ENCODE measurements at regions not wholly inside any gene's neighbourhood (a gene's known extent, or its start where the extent isn't known, plus 50 kb on each side); places are given as distances from the start of the nearest gene placed in this dataset.

GRCh38 chr7:10308276-10308675 is 665.4 kb upstream of the PHF14 start:
- Mint-ChIP-seq H3K27ac (no peak overlapping the region), H3K4me3 (no peak overlapping the region), H3K4me1 (ENCODE audit: low read depth) (no peaks in the 10 kb centered on the region), H3K36me3 (ENCODE audit: low read depth) (no peaks in the 10 kb centered on the region), H3K27me3 (no peaks in the 10 kb centered on the region), H3K9me3 (peaks cover 2% of the 10 kb centered on the region)
- no peak for DNase-seq

- no peaks in the 10 kb centered on the region for H3K36me3 Mint-ChIP-seq (ENCODE audit: low read depth)
- H3K9me3 Mint-ChIP-seq, result peaks cover 4% of the 10 kb centered on the region
- no peak overlapping the region for H3K4me3 Mint-ChIP-seq
- no peaks in the 10 kb centered on the region for H3K27me3 Mint-ChIP-seq
- no peak overlapping the region for H3K27ac Mint-ChIP-seq
- H3K4me1 Mint-ChIP-seq (ENCODE audit: low read depth), result no peaks in the 10 kb centered on the region
- no peak for DNase-seq
These were observed 660.7 kb upstream of the PHF14 start for GRCh38 chr7:10312942-10313341.

DNA sequence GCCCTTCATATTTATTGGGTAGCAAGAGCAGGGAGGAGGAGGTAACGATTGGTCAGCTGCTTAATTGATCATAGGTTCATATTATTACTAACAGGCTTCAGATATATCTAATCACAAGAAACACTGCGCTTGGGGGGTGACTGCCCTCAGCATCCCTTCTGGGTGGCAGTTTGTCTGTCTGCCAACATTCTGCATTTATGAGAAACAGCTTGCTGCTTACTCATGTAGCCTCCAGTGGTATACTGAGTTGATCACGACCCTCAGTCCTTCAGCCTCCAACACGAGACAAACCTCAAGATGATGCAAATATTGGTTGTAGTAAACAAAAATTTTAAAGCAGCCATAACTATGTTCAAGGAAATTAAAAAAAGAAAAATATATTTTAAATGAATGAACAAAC is 657.8 kb upstream of the PHF14 start:
- H3K9me3 Mint-ChIP-seq, result peaks cover 4% of the 10 kb centered on the region
- H3K36me3 Mint-ChIP-seq (ENCODE audit: low read depth), result no peaks in the 10 kb centered on the region
- H3K4me1 Mint-ChIP-seq (ENCODE audit: low read depth), result no peaks in the 10 kb centered on the region
- no peaks in the 10 kb centered on the region for H3K27me3 Mint-ChIP-seq
- H3K4me3 Mint-ChIP-seq, result no peak overlapping the region
- no peak overlapping the region for H3K27ac Mint-ChIP-seq
- no peak for DNase-seq

DNA sequence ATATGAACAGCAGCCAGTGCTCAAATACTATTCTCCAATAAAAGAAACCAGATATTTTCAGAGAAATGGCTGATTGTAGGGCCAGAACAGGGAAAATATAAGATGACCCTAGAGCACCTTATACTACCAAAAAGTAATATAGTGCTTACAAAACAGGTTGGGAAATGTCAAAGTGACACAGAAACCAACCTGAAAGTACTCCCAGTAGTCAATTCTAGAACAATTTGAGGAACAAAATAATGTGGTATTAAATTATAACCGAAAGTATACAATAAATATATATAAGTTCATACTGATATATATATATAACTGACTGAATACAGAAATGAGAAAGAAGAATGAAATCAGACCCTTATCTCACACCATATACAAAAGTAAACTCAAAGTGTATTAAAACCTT is 657.2 kb upstream of the PHF14 start:
- H3K9me3 Mint-ChIP-seq, result peaks cover 4% of the 10 kb centered on the region
- no peaks in the 10 kb centered on the region for H3K27me3 Mint-ChIP-seq
- DNase-seq, result no peak
- H3K27ac Mint-ChIP-seq, result no peak overlapping the region
- no peak overlapping the region for H3K4me3 Mint-ChIP-seq
- no peaks in the 10 kb centered on the region for H3K4me1 Mint-ChIP-seq (ENCODE audit: low read depth)
- no peaks in the 10 kb centered on the region for H3K36me3 Mint-ChIP-seq (ENCODE audit: low read depth)

DNA sequence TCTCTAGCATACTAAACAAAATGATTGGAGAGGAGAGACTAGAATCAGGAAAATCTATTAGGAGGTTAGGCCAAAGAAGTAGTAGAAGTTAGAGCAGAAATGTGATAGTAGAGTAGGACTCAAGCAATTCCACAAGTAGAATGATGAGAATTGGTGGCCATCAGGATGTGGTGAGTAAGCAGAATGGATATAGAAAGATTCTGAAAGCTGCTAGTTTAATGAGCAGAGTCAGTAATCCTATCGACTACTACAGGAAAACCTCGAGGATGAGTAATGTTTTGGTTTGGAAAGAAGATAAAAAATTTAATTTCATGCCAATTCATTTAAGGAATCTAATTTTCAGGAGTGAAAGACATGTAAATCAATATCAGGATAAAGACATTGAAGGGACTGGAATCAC is 648.3 kb upstream of the PHF14 start:
- H3K4me3 Mint-ChIP-seq, result no peak overlapping the region
- no peaks in the 10 kb centered on the region for H3K36me3 Mint-ChIP-seq (ENCODE audit: low read depth)
- H3K4me1 Mint-ChIP-seq (ENCODE audit: low read depth), result no peaks in the 10 kb centered on the region
- no peaks in the 10 kb centered on the region for H3K27me3 Mint-ChIP-seq
- H3K27ac Mint-ChIP-seq, result no peak overlapping the region
- peaks cover 4% of the 10 kb centered on the region for H3K9me3 Mint-ChIP-seq
- DNase-seq, result no peak

GRCh38 chr7:10343108-10343507 is 630.6 kb upstream of the PHF14 start:
- Mint-ChIP-seq H3K36me3 (ENCODE audit: low read depth) (no peaks in the 10 kb centered on the region), H3K27me3 (no peaks in the 10 kb centered on the region), H3K9me3 (peaks cover 4% of the 10 kb centered on the region), H3K27ac (no peak overlapping the region), H3K4me1 (ENCODE audit: low read depth) (no peaks in the 10 kb centered on the region), H3K4me3 (no peak overlapping the region)
- DNase-seq, result no peak

- no peaks in the 10 kb centered on the region for H3K36me3 Mint-ChIP-seq (ENCODE audit: low read depth)
- no peak overlapping the region for H3K27ac Mint-ChIP-seq
These were observed 627.6 kb upstream of the PHF14 start for GRCh38 chr7:10346032-10346431.

DNA sequence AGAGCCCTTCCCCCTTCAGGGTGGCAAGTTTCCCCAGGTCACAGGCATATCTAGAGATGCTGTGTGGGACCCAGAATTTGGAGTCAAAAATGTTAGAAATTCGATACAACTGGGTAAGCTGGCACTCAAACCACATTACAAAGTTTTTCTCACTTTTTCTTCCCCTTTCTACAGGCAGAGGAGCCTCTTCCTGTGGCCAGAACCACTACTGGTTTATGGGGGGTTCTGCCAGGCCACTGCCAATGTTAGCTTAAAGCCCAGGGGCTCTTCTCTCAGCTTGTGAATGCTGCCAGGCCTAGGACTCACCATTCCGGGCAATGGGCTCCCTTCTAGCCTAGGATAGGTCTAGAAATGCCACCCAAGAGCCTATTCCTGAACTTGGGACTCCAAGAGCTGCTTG is 617.9 kb upstream of the PHF14 start:
- Mint-ChIP-seq H3K9me3 (peaks cover 2% of the 10 kb centered on the region), H3K36me3 (ENCODE audit: low read depth) (no peaks in the 10 kb centered on the region), H3K4me1 (ENCODE audit: low read depth) (no peaks in the 10 kb centered on the region), H3K27ac (no peak overlapping the region), H3K4me3 (no peak overlapping the region), H3K27me3 (no peaks in the 10 kb centered on the region)
- DNase-seq, result no peak

More at GRCh38 chr7:10346032-10346431, 627.6 kb upstream of the PHF14 start:
- DNase-seq, result no peak
- H3K4me3 Mint-ChIP-seq, result no peak overlapping the region
- no peaks in the 10 kb centered on the region for H3K4me1 Mint-ChIP-seq (ENCODE audit: low read depth)
- no peaks in the 10 kb centered on the region for H3K9me3 Mint-ChIP-seq
- H3K27me3 Mint-ChIP-seq, result no peaks in the 10 kb centered on the region

GRCh38 chr7:10360050-10360449 is 613.6 kb upstream of the PHF14 start:
- no peak for DNase-seq
- H3K27me3 Mint-ChIP-seq, result no peaks in the 10 kb centered on the region
- H3K36me3 Mint-ChIP-seq (ENCODE audit: low read depth), result no peaks in the 10 kb centered on the region
- H3K9me3 Mint-ChIP-seq, result peaks cover 8% of the 10 kb centered on the region
- H3K27ac Mint-ChIP-seq, result no peak overlapping the region
- no peak overlapping the region for H3K4me3 Mint-ChIP-seq
- H3K4me1 Mint-ChIP-seq (ENCODE audit: low read depth), result no peaks in the 10 kb centered on the region

- no peaks in the 10 kb centered on the region for H3K4me1 Mint-ChIP-seq (ENCODE audit: low read depth)
- H3K4me3 Mint-ChIP-seq, result no peak overlapping the region
- H3K36me3 Mint-ChIP-seq (ENCODE audit: low read depth), result no peaks in the 10 kb centered on the region
- H3K27me3 Mint-ChIP-seq, result no peaks in the 10 kb centered on the region
- H3K27ac Mint-ChIP-seq, result no peak overlapping the region
- DNase-seq, result no peak
- H3K9me3 Mint-ChIP-seq, result peaks cover 13% of the 10 kb centered on the region
These were observed 571.9 kb upstream of the PHF14 start for GRCh38 chr7:10401793-10402192.

GRCh38 chr7:10412422-10413019 is 561.2 kb upstream of the PHF14 start:
- H3K9me3 Mint-ChIP-seq, result no peaks in the 10 kb centered on the region
- H3K27me3 Mint-ChIP-seq, result no peaks in the 10 kb centered on the region
- H3K4me1 Mint-ChIP-seq (ENCODE audit: low read depth), result no peaks in the 10 kb centered on the region
- H3K36me3 Mint-ChIP-seq (ENCODE audit: low read depth), result no peaks in the 10 kb centered on the region
- DNase-seq, result no peak
- no peak overlapping the region for H3K4me3 Mint-ChIP-seq
- H3K27ac Mint-ChIP-seq, result no peak overlapping the region

GRCh38 chr7:10418985-10419384 is 554.7 kb upstream of the PHF14 start:
- H3K4me1 Mint-ChIP-seq (ENCODE audit: low read depth), result no peaks in the 10 kb centered on the region
- H3K36me3 Mint-ChIP-seq (ENCODE audit: low read depth), result no peaks in the 10 kb centered on the region
- DNase-seq, result no peak
- H3K9me3 Mint-ChIP-seq, result no peaks in the 10 kb centered on the region
- H3K27ac Mint-ChIP-seq, result no peak overlapping the region
- H3K27me3 Mint-ChIP-seq, result no peaks in the 10 kb centered on the region
- no peak overlapping the region for H3K4me3 Mint-ChIP-seq

DNA sequence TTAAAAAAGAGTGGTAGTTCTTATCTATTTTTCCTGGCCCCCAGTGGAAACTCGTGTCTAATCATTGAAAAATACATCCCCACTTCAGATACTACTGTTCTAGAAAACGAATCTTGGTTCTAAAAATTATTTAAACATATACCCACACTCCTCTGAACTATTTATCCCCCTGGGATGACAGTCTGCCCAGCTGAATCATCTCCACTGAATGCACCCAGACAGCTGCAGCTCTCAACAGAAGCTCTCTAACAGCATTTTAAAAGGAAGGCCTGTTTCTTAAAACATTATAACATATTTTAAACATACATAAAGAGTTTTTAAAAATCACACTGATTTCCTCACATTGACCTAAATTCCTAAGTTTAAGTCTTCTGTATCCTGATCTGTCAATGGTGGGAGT is 544.6 kb upstream of the PHF14 start:
- Mint-ChIP-seq H3K27ac (no peak overlapping the region), H3K4me1 (ENCODE audit: low read depth) (no peaks in the 10 kb centered on the region)
- no peak for DNase-seq

DNA sequence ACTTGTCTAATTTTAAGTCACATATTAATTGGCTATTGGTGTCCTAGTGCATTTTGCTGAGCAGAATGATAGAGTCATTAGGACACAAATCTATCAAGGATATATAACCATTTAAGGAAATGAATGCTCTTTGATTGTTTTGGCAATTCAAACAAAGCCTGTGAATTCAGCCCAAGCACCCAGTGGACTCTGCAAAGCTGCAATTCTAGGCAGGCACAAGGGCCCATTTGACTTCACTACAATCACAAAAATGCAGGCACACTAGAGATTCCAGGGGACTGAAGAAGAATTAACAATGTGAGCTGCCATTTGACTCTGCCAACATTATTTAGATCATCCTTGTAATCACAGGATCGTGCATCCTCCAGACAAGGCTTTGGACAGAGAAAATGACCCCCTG is 544.2 kb upstream of the PHF14 start:
- H3K27me3 Mint-ChIP-seq, result no peaks in the 10 kb centered on the region
- no peak overlapping the region for H3K27ac Mint-ChIP-seq
- H3K4me3 Mint-ChIP-seq, result no peak overlapping the region
- H3K9me3 Mint-ChIP-seq, result peaks cover 7% of the 10 kb centered on the region
- H3K4me1 Mint-ChIP-seq (ENCODE audit: low read depth), result no peaks in the 10 kb centered on the region
- no peak for DNase-seq
- no peaks in the 10 kb centered on the region for H3K36me3 Mint-ChIP-seq (ENCODE audit: low read depth)

More for the DNA sequence above, 544.6 kb upstream of the PHF14 start:
- Mint-ChIP-seq H3K27me3 (no peaks in the 10 kb centered on the region), H3K36me3 (ENCODE audit: low read depth) (no peaks in the 10 kb centered on the region), H3K9me3 (peaks cover 6% of the 10 kb centered on the region), H3K4me3 (no peak overlapping the region)

- Mint-ChIP-seq H3K27me3 (no peaks in the 10 kb centered on the region), H3K4me3 (no peak overlapping the region), H3K27ac (no peak overlapping the region), H3K36me3 (ENCODE audit: low read depth) (no peaks in the 10 kb centered on the region), H3K4me1 (ENCODE audit: low read depth) (no peaks in the 10 kb centered on the region), H3K9me3 (peaks cover 2% of the 10 kb centered on the region)
- no peak for DNase-seq
These were observed 537.4 kb upstream of the PHF14 start for GRCh38 chr7:10436302-10436701.

GRCh38 chr7:10439027-10439426 is 534.6 kb upstream of the PHF14 start:
- peaks cover 2% of the 10 kb centered on the region for H3K9me3 Mint-ChIP-seq
- H3K36me3 Mint-ChIP-seq (ENCODE audit: low read depth), result no peaks in the 10 kb centered on the region
- H3K4me3 Mint-ChIP-seq, result no peak overlapping the region
- DNase-seq, result no peak
- no peaks in the 10 kb centered on the region for H3K4me1 Mint-ChIP-seq (ENCODE audit: low read depth)
- H3K27ac Mint-ChIP-seq, result no peak overlapping the region
- H3K27me3 Mint-ChIP-seq, result no peaks in the 10 kb centered on the region

All from activated T-cell treated with anti-CD3 and anti-CD28 coated beads, Interleukin-2, amount 50 U/mL, for 24 hours (primary cell).